Fibroblast of skin of left quadriceps (primary cell): ENCODE measurements at regions not wholly inside any gene's neighbourhood (a gene's known extent, or its start where the extent isn't known, plus 50 kb on each side); places are given as distances from the start of the nearest gene placed in this dataset.

Source experiments
- DNase-seq, 2 experiments: peaks; one replicate each; pipeline ENCODE4 v3.0.0-alpha.2; 2013; ENCODE audit warnings: low read depth in 2 of 2

GRCh38 chr10:69739634-69740033 lies 62.1 kb upstream of the COL13A1 start:
- no peak for DNase-seq

- no peak for DNase-seq
Measured at GRCh38 chr10:69740126-69740525, 61.6 kb upstream of the COL13A1 start.

GRCh38 chr10:69741252-69741651 lies 60.5 kb upstream of the COL13A1 start:
- DNase-seq: no peak

GRCh38 chr10:69741671-69742355 lies 59.9 kb upstream of the COL13A1 start:
- no peak for DNase-seq

DNA sequence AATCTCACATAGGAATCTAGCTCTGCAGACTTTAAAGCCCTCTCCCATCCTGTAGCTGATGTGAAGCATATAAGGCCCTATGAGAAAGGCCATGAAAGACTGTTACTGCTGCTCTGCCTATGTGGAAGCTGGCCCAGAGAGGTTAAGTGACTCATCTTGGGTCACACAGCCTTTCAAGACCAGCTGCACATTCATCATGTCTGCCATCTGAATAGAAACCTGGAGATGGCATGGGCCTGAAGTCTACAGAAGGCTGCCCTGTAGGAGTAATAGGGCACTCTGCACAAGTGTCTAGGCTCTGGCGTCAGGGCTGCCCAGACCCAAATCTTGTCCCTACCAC lies 59.4 kb upstream of the COL13A1 start:
- no peak for DNase-seq

DNA sequence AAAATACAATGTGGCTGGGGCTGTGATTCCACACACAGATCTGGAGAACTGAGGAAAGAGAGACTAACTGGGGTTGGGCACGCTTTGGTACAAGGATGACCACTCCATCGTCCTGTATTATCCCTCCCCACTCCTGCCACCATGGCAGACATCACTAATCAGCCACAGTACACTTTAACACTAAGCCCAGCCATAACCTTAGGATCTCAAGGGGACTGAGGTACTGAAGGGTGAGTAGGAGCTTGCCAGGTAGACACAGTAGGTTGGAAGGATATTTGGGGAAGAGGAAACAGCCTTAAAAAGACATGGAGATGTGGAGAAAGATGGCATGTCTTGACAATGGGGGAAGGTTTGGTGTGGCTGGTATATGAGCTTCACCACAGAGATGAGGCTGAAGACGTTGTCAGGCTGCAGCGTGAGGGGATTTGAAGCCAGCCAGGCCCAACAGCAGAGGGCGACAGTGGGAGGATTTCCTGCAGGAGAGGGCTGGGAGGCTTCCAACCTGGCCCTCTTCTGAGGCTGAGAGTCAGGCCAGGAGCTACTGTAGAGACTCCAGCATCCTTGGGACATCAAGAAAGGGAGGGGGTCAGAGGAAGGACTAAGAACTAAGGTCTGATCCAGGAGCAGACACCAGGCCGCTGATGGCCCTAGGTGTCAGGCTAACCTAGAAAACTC lies 58.6 kb upstream of the COL13A1 start:
- no peak for DNase-seq

- no peak for DNase-seq
Measured at GRCh38 chr10:69744971-69745370, 56.7 kb upstream of the COL13A1 start.

DNA sequence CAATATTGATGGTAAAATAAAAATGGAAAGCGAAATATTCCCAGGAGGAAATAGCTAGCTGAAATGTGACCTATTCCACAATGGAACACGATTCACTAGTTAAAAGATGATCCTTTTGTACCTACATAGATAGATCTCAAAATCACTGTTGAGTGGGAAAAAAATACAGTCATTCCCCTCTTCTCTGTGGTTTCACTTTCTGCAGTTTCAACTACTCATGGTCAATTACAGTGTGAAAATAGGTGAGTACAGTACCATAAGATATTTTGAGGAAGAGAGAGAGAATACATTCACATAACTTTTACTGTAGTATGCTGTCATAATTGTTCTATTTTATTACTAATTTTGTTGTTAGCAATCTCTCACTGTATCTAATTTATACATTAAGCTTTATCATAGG lies 56.0 kb upstream of the COL13A1 start:
- no peak for DNase-seq

DNA sequence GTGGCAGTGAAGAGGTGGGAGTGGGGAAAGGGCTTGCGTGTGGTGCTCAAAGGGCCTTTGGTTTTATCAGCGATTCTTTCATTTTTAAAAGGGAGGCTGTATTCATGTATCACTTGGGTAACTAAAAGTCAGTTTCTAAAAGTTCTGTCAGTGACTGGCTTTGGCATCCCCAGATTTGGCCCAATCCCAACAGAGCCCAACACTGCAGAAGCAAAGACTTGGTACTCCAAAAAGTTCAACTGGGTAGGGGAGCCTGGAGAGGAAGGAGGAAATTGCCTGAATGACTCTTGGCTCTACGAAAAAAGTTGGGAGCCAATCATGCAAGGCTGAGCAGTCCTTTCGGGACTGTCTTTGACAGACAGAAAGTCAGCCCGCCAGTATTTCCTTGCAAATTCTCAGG lies 54.5 kb upstream of the COL13A1 start:
- DNase-seq: no peak

DNA sequence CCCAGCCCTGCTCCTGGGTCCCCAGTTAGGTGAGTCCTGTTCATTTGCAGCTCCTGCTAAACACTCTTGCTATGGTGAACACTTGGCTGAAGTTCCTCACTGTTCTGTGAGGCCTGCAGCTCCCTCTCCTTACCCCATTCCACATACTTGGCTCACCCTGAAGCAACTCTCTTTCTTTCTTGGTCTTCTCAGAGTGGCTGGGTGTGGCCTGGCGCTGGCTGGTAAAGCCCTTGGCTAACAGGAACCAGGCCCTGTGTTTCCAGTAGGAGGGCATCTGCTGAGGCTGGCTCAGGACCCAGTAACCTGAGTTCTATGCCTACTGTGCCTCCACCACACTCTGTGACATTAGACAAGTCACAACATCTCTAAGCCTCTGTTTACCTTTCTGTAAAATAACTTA lies 53.1 kb upstream of the COL13A1 start:
- DNase-seq: no peak

DNA sequence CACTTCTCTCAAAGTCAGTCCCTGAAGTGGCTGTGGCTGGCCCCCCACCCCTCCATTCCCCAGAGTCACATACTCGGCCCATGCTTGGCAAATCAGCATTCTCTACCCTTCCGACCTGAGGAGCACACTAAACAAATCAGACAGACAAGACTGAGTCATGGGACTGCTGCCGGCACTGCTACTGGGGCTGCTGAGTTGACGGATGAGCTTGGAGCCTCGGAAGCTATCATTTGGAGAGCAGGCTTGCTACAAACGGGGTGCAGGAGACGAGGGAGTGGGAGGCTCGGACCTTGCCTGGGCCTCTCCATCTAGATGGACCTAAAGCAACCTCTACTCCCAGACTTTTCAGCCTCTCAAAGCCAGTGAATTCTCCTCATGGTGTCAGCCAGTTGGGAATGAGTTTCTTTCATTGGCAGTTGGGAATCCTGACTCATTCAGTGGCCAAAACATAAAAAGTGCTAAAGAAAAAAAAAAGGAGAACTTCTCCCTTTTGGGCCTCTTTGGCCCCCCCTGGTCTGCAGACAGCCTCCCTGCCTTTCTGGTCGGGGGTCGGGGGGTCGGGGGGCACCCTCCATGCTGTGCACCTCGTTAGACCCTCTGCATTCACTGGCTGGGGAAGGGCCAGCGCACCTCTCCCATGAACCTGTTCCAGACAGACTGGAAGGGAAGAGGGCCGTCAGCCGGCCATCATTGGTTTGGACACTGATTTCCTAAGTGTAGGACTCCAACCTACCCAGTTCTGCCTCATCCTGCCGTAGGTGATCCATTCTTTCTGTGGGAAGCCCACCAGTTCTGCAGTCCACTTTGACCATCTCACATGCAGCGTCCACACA lies 52.3 kb upstream of the COL13A1 start:
- DNase-seq: peak in 1 of 2 experiments; percentile 20

GRCh38 chr10:69750011-69750373 lies 51.7 kb upstream of the COL13A1 start:
- no peak for DNase-seq

DNA sequence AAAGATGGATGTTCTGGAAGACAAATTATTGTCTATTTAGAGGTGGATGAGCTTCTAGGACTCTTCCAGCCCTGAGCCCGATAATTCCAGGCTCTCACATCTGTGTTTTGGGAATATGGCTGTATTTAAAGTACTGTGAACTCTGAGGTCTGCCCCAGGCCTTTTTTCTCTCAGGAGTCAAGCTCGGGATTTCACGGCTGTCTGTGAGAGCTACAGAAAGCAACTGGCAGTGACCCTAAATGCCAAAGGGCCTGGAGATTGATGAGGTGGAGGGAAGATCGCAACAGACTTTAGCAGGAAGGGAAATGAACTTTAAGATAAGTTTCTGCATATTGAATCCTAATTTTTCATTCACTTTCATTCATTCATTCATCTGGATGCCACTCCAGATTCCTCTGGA lies 51.0 kb upstream of the COL13A1 start:
- DNase-seq: no peak

DNA sequence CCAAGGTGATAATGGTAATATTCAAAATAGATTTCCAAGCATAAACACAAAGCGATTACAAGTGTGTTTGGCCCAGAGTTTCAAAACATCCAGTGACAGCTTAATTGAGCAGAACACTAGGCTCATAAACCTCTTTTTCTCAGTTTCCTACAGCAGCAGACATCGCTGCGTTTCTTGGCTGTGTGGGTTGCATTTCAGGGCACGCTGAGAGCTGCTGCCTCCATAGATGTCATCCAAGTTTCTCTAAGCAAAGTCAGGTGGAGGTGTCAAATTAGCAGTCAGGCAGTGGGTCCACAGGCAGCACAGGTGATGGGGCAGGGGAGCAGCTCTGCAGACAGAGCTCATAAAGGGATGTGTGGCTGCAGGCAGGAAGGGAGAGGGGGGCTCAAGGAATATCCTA lies 50.5 kb upstream of the COL13A1 start:
- DNase-seq: no peak
